ENCODE measurements at regions not wholly inside any gene's neighbourhood (a gene's known extent, or its start where the extent isn't known, plus 50 kb on each side); places are given as distances from the start of the nearest gene placed in this dataset.

DNA sequence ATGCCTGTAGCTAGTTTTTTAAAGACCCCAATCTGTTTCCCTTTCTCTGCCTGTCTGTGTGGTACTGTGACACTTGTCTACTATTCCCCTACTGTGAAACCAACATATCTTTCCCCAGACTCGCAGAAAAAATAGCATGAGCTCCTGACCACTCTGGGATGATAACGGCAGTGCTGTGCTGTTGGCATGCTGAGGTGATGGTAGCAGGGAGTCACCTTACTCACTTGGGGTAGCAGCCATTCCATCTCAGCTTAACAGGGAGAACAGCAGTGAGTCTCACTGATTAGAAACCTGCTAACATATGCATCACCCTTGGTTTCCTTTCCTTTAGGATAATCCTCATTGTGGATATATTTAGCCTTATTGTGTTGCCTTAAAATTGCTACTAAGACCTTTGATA, 469.6 kb upstream of the FZD8 start:
- DNase-seq (ENCODE audit: low read depth), result no peak

- DNase-seq (ENCODE audit: low read depth), result no peak
These were observed 468.0 kb upstream of the FZD8 start for GRCh38 chr10:36110097-36110496.

DNA sequence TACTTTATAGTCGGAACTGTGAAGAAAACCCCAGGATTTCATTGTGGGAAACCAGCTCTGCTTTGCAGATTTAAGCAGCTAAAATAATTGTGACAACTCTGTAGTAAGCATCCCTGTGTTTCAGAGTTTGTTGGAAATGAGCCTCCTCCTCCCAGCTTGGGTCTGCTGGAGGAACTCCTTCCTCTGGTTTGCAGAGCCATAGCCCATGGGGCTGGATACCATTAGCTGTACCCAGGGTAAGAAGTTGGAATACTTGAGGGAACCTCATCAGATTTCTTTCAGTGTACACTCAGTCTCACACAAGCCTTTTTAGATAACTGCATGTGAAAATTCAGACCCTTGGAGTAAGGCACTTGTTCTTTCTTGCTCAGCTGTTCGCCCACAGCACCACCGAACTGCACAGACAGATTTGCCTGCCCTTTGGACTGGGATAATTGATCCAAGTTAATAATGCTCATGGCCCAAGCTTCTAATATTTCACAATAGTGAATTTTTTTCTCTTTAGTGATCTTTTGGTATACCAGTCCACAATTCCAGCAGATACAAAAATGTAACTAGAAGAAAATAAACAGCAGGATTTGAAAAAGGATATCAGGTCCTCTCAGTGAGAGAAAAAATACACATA, 467.4 kb upstream of the FZD8 start:
- DNase-seq (ENCODE audit: low read depth), result no peak

- DNase-seq (ENCODE audit: low read depth), result no peak
These were observed 455.6 kb upstream of the FZD8 start for GRCh38 chr10:36097696-36098095.

GRCh38 chr10:36096576-36096975, 454.5 kb upstream of the FZD8 start:
- DNase-seq (ENCODE audit: low read depth), result no peak

- no peak for DNase-seq (ENCODE audit: low read depth)
These were observed 452.0 kb upstream of the FZD8 start for GRCh38 chr10:36094096-36094495.

DNA sequence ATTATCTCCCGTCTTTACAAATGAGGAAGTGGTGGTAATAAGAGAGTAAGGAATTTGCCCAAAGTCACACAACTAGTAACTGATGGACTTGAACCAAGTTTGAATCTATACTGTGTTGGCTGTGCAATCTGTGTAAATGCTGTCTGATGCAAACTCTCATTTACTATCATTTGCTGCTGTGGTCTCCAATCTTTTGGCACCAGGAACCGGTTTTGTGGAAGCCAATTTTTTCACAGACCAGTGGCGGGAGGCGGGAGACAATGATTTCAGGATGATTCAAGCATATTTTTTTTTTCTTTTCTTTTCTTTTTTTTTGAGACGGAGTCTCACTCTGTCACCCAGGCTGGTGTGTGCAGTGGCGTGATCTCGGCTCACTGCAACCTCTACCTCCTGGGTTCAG, 450.0 kb upstream of the FZD8 start:
- DNase-seq (ENCODE audit: low read depth), result no peak

DNA sequence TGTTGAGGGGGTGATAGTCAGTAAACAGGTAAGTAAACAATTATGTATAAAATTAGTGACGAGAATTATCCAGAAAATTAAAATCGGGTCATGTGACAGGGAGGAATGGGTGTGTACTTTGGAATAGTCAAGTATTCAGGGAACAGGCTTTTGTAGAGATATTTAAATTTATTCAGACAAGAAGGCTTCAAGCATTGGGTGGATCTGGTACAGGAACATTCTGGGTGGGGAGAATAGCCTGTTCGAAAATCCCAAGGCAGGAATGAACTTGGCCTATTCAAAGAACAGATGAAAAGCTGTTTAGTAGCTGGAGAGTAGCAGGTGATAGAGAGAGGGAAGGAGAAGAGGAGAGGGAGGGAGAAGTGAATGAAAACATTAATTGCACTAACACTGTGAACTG, 448.9 kb upstream of the FZD8 start:
- DNase-seq (ENCODE audit: low read depth), result no peak

- no peak for DNase-seq (ENCODE audit: low read depth)
These were observed 447.8 kb upstream of the FZD8 start for GRCh38 chr10:36089790-36090440.

- no peak for DNase-seq (ENCODE audit: low read depth)
These were observed 445.2 kb upstream of the FZD8 start for GRCh38 chr10:36087006-36088005.

DNA sequence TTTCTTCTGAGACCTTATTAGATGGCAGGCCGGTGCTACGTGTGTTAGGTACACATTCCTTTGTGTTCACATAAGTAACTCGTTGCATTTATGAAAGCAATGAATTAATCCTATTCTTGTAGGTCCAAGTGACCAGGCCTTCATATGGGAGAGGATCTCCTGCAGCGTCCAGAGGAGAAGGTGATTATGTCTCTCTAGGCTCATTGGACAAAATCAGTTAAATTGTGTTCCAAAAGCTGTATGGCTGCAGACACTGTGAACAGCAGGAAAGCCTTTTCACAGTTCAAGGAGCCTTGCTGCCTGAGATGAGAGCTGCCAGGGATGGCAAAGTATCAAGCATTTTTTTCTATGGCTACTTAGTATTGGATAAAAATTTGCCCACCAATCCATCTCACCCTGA, 433.1 kb upstream of the FZD8 start:
- DNase-seq (ENCODE audit: low read depth), result no peak

DNA sequence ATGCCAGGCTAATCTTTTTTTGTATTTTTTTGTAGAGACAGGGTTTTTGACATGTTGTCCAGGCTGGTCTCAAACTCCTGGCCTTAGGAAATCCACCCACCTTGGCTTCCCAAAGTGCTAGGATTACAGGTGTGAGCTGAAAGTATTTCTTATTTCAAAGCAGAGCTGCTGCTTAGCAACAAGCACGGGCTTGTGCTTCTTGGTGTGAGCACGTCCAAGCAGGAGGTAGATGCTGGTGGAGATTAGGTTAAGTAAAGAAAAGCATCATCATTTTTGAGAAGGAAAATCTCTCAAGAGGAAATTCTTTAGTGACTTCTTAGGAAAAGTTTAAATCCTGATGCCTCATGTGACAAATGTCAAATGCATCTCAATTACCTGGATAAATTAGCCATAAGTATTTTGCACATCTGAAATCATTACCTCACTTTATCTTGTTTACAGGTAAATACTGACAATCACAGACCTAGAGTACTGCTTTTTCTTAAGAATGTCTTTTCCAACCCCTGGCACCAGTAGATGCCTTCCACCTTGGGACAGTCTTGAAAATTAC, 431.8 kb upstream of the FZD8 start:
- DNase-seq (ENCODE audit: low read depth), result no peak

- no peak for DNase-seq (ENCODE audit: low read depth)
These were observed 426.4 kb upstream of the FZD8 start for GRCh38 chr10:36068542-36068941.

GRCh38 chr10:36067748-36068147, 425.7 kb upstream of the FZD8 start:
- DNase-seq (ENCODE audit: low read depth), result no peak

DNA sequence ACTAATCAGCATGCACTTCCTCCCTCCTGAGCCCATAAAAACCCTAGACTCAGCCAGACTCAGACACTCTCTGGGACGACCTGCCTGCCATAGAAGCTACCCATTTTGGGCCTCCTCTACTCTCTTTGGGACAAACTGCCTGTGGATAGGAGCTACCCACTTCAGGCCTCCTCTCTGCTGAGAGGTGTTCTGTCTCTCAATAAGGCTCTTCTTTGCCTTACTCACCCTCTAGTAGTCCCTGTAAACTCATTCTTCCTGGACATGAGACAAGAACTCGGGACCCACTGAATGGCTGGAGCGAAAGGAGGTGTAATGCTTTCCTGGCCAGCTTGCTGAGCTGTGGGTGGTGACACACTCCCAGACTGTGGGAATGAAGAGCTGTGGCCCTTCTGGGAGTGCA, 424.8 kb upstream of the FZD8 start:
- DNase-seq (ENCODE audit: low read depth), result no peak

GRCh38 chr10:36066102-36066501, 424.0 kb upstream of the FZD8 start:
- DNase-seq (ENCODE audit: low read depth), result no peak

DNA sequence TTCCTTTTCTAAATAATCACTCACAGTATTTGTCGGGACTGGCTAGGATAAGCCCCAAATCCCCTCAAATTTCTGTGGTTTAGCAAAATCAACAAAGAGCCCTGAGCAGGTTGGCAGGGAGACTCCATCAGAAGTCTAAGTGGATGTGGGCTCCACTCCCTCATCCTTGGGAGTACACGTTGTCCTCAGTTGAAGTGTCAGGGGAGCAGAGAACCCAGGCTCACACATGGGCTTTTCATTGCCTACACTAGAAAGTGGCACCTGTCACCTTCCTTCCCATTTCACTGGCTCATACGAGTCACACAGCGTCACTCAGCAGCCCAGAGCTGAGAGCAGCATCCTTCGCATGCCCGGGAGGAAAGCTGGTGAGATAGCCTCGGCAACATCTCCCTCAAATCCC, 421.3 kb upstream of the FZD8 start:
- DNase-seq (ENCODE audit: low read depth), result no peak

- DNase-seq (ENCODE audit: low read depth), result no peak
These were observed 415.6 kb upstream of the FZD8 start for GRCh38 chr10:36057731-36058130.

DNA sequence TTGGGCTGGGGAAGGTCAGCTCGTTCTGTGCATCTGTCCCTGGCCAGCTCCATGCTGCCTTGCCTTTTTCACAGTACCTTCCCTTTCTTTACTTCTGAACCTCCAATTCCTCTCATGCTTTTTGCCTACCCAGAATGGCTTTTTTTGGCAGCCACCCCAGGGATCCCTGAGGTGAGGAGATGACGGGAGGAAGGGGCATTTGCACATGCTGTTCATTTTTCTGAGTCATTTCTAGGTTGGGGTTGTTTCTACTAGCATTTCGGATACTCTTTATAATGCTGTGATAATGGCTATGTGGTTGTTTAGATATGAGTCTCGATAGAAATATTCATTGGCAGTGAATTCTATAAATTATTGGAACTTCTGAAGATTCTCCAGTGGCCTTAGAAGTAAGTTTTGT, 415.1 kb upstream of the FZD8 start:
- DNase-seq (ENCODE audit: low read depth), result no peak

GRCh38 chr10:36053775-36054174, 411.7 kb upstream of the FZD8 start:
- no peak for DNase-seq (ENCODE audit: low read depth)

DNA sequence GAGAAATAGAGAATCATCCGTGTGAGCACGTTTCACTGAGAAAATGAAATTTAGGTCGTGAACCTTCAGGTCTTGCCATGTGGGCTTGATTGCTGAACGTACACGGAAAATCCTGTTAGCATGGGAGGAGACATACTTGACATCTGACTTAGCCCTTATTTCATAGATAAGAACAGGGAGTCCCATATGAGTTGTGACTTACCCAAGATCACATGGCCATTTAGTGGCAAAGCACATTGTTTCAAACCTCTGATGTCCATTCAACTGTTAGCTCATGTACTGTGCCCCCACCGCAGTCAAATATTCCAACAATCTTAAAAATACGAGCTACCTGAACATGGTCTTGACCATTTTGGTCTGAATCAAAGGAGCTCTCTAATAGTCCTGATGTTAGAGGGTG, 411.2 kb upstream of the FZD8 start:
- no peak for DNase-seq (ENCODE audit: low read depth)

DNA sequence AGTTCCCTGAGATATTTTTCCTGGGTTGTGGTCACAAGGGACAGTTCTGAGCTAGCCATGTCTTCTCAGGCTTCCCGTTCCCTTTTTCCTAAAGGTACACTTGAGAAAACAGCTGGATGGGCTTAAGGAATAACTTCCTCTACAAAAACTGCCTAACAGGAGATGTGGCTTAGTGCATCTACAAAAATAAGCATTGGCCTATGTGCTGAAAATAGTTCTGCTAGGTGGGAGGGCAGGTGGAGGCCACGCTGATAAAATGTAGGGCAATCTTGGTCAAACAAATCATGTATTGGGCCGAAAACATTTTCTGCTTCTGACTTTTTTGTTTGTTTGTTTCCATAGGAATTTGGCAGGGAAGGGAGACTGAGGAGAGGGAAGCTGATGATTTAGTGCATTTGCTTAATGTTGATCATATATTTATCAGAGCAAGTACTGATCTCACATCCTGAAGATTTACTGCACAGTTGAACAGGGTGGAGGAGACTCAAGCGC, 409.4 kb upstream of the FZD8 start:
- no peak for DNase-seq (ENCODE audit: low read depth)

Data from GM04504 (cell line).